Dedifferentiated amniotic fluid mesenchymal stem cell (primary cell): ENCODE measurements at regions not wholly inside any gene's neighbourhood (a gene's known extent, or its start where the extent isn't known, plus 50 kb on each side); places are given as distances from the start of the nearest gene placed in this dataset.

Source experiments
- DNase-seq: peaks from one replicate; pipeline ENCODE4 v3.0.0-alpha.2; 2016; ENCODE audit errors: extremely low spot score

DNA sequence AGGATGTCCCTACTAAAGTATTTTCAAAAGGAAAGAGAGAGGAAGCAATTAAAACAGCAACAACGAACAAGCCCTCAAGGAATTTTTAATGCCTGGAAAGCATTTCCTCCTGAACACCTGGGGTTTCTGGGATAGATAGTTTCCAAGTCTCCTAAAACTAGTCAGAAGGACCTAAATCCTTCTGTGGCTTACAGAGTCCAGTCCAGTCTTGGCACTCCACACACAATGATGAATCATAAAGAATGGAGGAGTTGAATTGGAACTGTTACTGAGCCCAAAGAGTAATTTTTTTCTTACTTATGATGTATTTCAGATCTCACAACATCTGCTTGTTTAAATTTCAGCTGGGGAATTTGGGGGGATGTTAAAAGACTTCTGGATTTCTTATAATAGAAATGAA lies 144.6 kb upstream of the SETBP1 start:
- peak; percentile 79 for DNase-seq

DNA sequence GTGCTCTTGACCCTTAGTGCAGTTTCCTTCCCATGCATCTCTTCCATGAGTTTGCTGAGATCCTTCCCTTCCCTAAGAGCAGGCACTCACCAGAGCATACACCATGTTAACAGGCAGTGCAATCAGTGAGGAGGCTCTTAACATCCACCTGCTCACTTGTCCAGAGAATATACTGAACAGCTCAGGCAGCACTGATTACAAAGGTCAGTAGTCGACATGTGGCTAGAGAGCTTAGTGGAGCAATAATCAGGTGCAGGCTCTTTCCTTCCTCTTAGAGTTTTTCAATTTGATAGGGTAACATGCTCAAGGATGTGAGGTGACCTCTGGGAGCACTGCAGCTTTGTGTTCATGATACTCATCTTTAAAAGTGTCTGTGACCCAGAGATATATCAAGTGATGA lies 144.1 kb upstream of the SETBP1 start:
- DNase-seq, result no peak

DNA sequence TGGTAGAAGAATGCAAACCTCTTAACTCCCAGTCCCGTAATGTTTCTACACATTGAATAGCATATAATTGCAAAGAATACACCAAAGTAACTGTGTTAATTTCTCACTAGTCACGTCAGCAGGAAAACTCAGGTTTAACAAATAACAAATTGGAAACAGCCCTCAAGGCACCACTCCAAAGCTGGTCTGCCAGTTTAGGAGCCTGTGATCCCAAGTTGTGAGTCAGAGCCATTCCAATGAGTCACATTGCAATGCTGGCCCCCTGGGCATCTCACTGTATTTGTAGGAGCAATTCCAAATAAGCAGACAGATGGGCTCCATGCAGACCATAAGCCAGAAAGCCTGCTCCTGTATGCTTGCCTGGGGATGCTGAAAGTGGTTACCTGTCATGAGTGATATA lies 143.2 kb upstream of the SETBP1 start:
- DNase-seq, result peak; percentile 90

DNA sequence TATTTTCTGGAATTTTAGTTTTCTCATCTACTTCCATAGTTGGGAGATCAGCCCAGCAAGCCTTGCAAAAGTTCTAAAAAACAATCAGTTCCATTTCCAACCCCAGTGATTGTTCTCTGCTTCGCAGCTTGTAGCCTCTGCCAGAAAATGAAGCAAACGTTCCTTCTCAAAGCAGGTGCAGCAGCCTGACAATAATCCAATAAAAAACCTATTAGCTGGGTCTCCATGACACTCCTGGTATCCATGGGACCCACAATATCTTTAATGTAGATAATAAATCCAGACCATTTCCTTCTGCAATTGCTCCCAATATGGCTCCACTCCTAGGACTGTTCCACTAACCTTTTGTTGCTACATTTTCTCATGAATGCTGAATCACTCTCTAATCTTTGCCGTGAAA lies 140.8 kb upstream of the SETBP1 start:
- no peak for DNase-seq

DNA sequence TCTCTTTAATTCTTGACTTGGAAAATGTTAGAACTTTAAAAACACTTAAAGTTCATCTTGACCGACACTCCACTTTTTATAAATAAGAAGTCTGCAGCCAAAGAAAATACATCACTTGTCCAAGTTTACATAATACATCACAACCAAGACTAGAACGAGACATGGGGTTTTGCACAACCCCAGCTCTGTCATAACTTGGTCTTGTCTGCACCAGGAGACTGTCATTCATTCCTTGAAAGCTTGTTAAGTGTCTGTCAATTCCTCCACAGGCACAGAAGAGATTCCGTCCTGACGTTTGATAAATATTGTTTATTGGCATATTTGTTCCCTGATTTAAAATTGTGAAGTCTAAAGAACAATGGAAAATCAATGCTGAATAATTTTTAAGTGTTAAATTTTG lies 139.5 kb upstream of the SETBP1 start:
- DNase-seq, result no peak

DNA sequence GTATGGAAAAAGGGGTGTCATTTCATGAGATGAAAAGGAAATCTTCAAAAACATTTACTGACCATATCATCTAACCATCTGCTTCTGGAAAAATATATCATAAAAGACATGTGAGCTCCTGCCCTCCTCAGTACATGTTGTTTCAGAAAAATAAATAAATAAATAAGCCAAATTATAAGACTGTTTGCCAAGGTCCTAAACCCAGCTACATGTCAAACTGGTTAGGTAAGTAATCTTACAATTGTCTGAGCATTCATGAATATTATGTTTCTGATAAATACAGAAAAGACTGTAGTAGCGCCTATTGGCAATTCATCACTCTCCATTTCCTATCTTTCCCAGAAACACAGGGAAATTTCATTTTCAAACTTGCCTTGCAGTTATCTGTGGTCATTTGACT lies 138.9 kb upstream of the SETBP1 start:
- no peak for DNase-seq

DNA sequence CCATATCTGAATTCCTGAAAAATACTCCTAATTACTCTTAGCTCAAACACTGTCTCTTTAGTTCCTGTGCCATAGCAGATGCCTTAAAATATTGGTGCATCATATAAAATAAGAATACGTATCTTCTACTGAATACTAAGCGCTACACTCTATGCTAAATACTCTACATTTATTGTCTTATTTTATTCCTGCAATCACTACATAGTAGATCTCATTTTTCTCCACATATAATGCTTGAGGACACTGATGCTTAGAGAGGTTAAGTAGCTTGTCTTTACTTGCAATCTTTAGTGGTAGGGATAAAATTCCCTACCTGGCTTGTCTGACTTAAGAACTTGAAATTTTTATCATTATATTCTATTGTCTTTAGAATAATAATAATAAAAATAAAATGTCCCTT lies 137.3 kb upstream of the SETBP1 start:
- DNase-seq, result no peak

DNA sequence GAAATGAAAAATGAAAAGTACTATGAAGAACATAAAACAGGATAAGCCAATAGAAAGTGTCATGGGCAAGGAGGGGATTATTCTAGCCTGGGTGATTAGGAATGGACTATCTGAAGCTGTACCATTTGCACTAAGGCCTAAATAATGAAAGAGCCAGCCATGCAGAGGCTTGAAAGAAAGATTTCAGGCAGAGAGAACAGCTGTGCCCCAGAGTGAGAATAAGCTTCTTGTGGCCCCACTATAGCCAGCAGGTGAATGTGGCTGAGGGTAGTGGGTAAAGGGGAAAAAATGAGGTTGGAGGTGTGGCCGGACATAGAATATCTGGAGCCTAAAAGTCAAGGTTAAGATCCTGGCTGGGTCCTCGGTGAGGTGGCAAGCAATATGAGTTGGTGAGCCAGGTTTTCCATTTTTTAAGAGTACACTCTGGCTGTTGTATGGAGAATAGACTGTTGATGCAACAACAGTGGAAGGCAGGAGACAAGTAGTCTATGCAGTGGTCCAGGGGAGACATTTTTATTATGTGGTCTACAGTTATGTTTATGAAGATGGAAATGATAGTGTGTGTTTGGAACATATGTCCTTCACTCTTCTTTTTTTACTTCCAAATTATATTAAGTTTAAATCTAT lies 135.2 kb upstream of the SETBP1 start:
- DNase-seq, result no peak

DNA sequence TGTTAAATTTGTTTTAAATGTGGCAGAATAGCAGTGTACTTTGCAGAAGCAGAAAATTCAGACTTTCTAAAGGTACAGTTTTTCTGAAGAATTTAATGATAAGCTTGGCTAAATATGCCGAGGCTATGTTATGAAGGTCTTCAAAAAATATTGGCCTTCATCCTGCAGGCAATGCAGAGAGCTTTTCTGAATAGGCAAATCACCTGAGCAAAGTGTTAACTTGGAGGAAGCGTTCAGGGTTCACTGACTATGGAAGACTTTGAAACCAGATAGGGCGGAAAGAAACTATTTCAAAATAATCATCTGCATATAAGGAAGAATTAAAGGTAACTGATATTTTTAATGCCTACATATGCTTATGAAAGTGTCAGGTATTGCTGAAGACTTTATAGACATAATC lies 133.7 kb upstream of the SETBP1 start:
- DNase-seq, result no peak

DNA sequence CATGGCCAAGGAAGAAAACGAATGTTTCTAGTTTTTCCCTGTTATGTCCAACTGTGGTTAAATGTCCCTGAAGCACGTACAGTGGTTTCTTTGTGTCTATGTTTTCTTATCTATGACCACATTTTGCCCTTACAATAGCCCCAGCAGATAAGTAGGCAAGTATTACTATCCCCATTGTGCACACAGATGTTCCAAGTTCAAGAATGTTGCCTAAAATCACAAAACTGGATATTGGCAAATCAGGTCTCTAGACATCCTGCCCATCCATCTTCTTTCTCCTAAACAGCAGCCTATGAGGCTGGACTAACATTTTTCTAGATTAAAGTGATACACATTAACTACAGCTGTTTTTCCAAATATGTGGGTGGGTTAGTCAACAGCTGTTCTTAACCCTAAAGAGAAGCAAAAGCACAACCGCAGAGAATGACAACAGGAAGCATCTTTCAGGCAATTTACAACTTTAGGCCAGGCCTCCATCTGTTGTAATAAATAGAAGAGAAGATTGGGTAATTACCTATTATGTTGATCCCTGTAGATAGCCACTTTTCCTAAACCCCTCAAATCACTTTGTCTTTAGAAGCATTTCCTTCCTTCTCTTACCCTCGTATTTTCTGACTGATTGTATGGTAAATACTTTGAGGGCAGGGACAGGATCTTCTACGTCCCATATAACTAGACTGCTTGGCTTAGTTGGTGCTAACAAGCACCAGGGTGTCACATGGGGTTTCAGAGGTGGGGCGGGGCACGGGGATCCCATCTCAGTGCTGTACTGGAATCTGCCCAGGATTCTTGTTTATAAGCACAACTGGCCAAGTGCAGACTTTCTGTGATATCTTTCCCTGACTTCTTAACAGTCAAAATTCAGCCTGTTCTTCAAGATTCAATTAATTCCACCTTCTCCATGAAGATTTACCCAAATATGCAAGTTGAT lies 132.1 kb upstream of the SETBP1 start:
- no peak for DNase-seq

DNA sequence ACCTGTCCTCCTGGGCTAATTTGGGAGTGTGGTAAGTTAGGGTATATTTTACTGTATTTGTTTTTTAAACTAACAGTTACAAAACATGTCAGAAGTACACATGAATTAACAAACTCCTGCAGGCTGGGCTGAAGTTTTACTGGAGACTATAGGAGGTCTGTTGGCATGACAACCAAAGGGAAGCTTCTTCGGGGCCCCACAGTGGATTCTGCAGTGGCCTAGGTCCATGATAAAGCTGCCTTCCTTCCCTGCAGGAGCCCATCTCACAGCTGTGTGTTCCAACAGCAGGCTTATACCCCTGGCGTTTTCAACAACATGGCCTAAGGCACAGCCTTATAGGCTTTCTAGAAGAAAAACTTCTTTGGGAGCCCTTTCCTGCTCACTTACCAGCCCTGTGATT lies 128.0 kb upstream of the SETBP1 start:
- DNase-seq, result no peak

DNA sequence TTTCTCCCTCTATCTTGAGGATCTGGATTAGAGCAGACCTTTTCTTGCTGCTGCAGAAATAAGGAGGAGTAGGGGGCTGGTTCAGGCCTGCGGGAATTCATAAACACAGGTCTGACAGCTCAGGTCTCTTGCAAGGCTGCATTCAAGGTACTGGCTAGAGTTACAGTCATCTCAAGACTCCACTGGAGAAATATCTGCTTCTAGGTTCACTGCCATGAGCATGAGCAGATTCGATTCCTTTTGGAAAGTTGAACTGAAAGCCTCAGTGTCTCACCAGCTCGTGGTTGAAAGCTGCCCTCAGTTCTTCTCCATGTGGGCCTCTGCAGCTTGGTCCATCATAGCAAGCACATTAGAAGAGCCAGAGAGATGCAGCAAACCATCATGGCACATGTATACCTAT lies 124.4 kb upstream of the SETBP1 start:
- DNase-seq, result no peak

DNA sequence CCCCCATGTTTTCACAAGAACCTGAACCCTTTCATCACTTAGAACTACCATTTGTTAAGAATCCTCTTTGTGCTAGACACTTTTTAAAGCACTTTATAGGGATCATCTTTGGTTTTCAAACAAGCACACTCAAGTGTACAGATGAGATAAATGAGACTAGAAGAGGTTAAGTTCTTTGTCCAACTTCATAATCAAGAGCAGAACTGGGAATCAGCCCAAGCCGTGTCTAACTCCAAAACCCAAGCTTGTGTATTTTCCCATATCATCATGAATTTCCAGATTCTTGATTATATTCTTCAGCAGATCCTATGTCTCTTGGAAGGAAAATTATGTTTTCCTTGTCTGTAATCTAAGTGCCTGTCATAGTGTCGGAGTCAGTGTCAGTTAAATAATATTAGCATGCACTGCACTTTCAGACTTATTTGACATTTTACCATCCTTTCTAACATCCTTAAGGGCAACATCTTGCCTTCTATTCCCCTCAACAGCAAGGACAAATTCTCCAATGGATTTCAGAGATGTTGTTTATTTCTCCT lies 123.0 kb upstream of the SETBP1 start:
- DNase-seq, result no peak

DNA sequence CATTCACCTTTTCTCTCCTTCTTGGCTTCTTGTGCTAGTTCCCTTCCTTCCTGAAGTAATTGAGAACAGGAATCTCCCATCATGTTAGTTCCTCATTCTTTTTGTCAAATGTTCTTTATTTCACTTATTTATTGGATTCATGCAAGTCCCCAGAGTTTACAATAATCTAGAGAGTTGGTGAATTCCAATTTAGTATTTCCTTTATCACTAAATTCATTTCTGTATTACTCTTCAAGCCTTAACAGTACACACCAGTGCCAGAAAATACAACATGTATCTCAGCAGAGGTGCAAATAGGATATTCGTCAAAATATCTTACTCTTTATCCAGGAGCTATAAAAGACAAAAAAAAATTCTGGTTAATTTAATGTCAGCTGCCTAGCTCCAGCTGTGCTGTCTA lies 121.9 kb upstream of the SETBP1 start:
- DNase-seq, result no peak

DNA sequence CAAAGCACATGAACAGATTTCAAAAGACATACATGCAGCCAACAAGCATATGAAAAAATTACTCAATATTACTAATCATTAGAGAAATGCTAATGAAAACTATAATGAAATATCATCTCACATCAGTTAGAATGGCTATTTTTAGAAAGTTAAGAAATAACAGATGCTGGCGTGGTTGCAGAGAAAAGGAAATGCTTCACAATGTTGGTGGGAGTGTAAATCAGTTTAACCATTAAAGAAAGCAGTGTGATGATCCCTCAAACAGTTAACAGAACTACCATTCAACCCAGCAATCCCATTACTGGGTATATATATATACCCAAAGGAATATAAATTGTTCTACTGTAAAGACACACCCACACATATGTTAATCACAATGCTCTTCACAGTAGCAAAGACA lies 117.7 kb upstream of the SETBP1 start:
- no peak for DNase-seq

DNA sequence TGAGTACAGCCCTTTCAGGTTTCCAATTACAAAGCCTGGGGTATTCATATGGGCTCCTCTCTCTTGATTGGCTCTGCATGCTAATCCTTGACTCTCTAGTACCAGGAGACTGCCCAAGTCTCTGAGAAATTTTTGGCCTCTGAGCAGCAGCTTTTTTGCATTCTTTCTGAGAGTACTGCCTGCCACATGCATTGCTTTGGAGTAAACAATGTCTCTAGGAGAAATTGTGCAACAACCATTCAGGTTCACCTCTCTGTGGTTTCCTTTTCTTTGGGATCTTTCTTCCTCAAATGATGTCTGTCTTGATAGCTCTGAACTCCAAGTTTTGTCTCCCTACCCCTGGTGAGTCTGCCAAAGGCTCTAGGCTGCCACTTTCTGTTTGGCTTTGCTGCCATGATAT lies 115.8 kb upstream of the SETBP1 start:
- DNase-seq, result peak; percentile 77

DNA sequence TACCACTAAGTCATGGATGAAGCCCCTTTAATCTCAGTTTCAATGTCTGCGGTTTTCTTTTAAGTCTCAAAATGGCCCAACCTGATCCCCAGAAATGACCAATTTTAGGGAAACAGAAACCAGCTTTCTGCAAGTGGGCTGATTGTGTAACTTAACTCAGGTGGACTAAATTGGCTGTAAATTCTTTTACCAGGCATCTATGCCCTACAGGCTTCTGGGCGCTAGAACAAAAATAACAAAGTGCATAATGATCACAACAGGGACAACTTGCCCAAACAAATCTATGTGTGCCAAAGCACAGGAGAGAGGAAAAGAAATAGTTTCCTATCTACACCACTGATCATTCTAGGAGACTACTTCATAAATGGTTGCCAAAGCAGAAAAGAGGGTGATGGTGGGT lies 112.3 kb upstream of the SETBP1 start:
- DNase-seq, result no peak

DNA sequence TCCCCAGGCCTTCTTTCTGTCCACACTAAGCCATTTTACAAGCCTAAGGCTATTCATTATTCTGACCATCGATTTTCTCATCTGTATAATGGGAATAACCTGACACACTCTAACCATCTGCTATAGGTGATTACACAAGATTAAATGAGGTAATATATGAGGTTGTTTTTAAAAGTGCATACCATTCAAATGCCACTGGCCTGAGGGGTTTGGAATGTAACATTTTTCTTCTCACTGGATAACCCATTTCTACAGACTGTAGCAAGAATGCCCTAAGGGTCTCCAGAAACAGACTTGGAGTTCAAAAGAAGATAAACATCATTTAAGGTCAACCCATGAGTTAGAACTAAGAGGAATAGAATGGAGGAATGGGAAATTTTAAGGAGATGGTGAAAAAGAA lies 111.7 kb upstream of the SETBP1 start:
- DNase-seq, result no peak

DNA sequence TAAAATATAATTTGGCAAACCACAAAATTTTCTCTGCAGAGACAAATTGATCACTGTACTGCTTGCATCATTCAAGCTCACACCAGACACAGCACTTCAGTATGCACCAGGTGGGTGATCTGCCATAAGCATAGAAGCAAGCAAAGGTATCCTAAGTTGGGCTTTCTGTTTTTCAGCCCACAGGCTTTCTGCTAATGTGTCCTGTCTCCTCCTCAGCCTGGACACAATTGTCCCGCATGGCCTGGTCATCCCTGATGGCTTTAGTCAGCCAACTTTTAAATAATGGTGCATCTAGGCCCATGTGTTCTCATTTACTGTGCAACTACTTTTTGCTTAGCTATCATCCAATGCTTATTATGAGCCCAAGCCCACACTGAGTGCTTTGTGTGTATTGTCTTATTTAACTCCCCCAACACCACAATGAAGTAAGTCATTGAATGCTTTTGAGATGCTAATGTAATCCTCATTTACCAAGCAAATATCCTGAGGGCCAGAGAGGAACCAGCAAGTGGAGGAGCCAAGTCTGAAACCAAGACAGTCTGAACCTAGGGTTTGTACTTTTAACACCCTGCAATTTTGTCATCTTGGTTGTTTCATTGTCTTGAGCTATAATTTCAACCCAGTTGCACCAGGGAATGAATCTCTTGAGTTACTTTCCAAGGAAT lies 111.2 kb upstream of the SETBP1 start:
- DNase-seq, result no peak

DNA sequence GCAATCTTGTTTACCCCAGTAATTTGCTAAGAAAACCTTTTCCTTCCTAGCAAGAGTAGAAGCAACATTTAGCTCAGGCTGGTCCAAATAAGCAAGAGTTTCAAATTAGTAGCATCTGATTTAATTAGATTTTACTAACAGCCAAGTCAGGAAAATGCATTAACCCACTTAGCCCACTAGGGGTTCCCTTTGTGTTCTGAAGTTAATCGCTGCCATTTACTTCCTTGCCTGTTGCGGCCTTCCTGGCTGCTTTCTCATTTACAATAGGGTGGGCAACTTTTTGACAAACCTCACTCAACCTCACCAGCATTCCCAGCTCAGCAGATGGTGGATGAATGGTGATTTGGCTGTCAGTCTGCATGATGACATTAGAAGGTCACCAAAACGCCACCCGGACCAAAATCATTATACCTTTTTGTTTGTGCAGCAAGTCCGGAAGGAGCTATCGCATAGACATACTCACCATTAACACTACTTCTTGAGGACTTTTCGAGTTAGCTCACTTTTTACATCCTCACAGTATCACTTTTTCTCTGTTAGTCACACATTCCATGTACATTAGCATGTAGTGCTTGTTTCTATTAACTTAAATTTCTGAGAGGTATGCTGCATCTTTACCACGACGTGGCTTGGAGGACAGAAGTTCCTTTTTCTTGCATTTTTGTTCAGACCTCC lies 101.5 kb upstream of the SETBP1 start:
- no peak for DNase-seq

DNA sequence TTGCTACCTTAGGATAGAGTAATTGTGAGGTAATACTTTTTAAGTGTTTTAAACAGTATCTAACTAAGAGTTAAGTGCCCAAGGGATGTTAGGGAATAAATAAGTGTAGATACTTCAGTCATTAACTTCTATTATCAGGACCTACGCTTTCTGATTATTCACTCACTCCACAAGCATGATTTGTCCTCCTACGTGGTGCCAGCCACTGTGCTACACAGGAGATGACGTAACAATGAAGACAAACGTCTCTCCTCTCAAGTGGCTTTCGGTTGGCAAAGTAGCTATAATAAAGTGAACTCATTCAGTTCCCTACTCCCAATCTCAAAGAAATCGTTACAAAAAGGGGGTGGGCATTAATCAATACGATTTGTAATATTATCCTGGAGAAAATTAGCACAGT lies 100.9 kb upstream of the SETBP1 start:
- DNase-seq, result no peak

DNA sequence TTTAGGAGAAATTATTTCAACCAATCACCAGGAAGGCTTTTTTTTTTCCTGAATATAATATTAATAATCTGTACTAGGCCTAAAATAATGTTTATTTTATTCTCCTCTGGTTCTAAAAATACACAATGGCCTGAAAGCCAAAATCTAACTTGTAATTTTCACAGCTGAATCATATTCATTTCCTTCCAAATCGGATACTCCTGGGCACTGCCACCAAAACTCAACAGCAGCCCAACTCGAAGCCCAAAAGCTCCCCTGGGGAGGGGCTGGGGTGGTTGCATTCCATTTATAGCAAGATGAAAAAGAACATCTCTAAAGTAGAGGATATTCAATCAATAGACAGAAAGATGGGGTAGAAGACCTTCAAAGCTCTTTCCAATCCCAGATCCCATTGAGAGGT lies 100.5 kb upstream of the SETBP1 start:
- no peak for DNase-seq
